Gastroesophageal sphincter (tissue), 4 donors: ENCODE measurements at regions not wholly inside any gene's neighbourhood (a gene's known extent, or its start where the extent isn't known, plus 50 kb on each side); places are given as distances from the start of the nearest gene placed in this dataset.

Source experiments
- ATAC-seq: fragments of 150-250 bp; one replicate; pipeline ENCODE4 v1.9.1; 2016; ENCODE audit warnings: mild to moderate bottlenecking, moderate library complexity
- H3K27ac ChIP-seq, 4 donors: fragments of 200-600 bp; sonication (generic) in 3 of 4; 1 replicate in 3 of 4; 2 replicates in 1 of 4; pipeline ENCODE4 v1.5.1; 2016 to 2019
- H3K27me3 ChIP-seq: fragments of 200-600 bp; sonication (generic); one replicate; pipeline ENCODE4 v1.5.1; 2019
- H3K36me3 ChIP-seq, 2 donors: fragments of 200-600 bp; sonication (generic); one replicate each; pipeline ENCODE4 v1.5.1; 2019; ENCODE audit warnings: control low read depth in 1 of 2
- H3K4me1 ChIP-seq, 3 donors: fragments of 200-600 bp; sonication (generic); 1 replicate in 2 of 3; 2 replicates in 1 of 3; pipeline ENCODE4 v1.5.1; 2016 to 2019; ENCODE audit warnings: control low read depth in 2 of 3
- H3K4me3 ChIP-seq, 2 donors: fragments of 200-600 bp; sonication (generic); one replicate each; pipeline ENCODE4 v1.5.1; 2019; ENCODE audit warnings: mild to moderate bottlenecking in 1 of 2, moderate library complexity in 1 of 2
- H3K9me3 ChIP-seq, 3 donors: fragments of 200-600 bp; sonication (generic); one replicate each; pipeline ENCODE4 v1.5.1; 2017 to 2019; ENCODE audit warnings: control low read depth in 2 of 3
- CTCF ChIP-seq, 4 experiments: fragments of 200-600 bp in 2 of 4; fragments of 450-650 bp in 2 of 4; sonication (generic) in 1 of 4; IDR thresholded peaks; one replicate each; pipeline ENCODE4 v1.5.1; 2017 to 2019; ENCODE audit warnings: antibody characterized with exemption in 4 of 4, mild to moderate bottlenecking in 2 of 4, moderate library complexity in 2 of 4
- EP300 ChIP-seq: sonication (generic); formaldehyde crosslinking; IDR thresholded peaks from one replicate; pipeline ENCODE4 v1.6.1; 2017; ENCODE audit warnings: antibody characterized with exemption, mild to moderate bottlenecking
- POLR2A ChIP-seq, 2 donors: fragments of 450-650 bp; IDR thresholded peaks; one replicate each; pipeline ENCODE4 v1.6.1; 2017; ENCODE audit warnings: antibody characterized with exemption in 2 of 2, mild to moderate bottlenecking in 2 of 2, moderate library complexity in 1 of 2
- POLR2AphosphoS5 ChIP-seq: sonication (generic); formaldehyde crosslinking; IDR thresholded peaks from one replicate; pipeline ENCODE4 v1.6.1; 2017; ENCODE audit warnings: antibody characterized with exemption
- WGBS, 2 donors: methylation state at CpG; one replicate each; pipeline ENCODE4 v1.1.5; 2018; ENCODE audit warnings: low coverage in 1 of 2; 5-methylcytosine and 5-hydroxymethylcytosine counted together

GRCh38 chr13:74024314-74024713 lies 109.9 kb downstream of the KLF12 start:
- H3K36me3 ChIP-seq = no peaks in the 10 kb centered on the region
- 70 to 75% methylated on average over 3 to 4 of the region's 4 CpGs for WGBS, 2 donors
- TF ChIP-seq CTCF (IDR thresholded peaks at IDR 0.05) (no peak), EP300 (no peak), POLR2A (IDR thresholded peaks at IDR 0.05) (no peak), POLR2AphosphoS5 (no peak)
- no peaks in the 10 kb centered on the region for H3K27me3 ChIP-seq
- no peak overlapping the region for H3K4me3 ChIP-seq
- H3K9me3 ChIP-seq = no peaks in the 10 kb centered on the region
- no peak for ATAC-seq
- H3K4me1 ChIP-seq = peaks cover 0 to 6% (median 0%) of the 10 kb centered on the region in 3 donors
- no peak overlapping the region for H3K27ac ChIP-seq

GRCh38 chr13:74023484-74023883 lies 110.7 kb downstream of the KLF12 start:
- H3K36me3 ChIP-seq = no peaks in the 10 kb centered on the region
- no peaks in the 10 kb centered on the region for H3K27me3 ChIP-seq
- 89 to 100% methylated on average over 1 to 2 of the region's 2 CpGs for WGBS, 2 donors
- H3K27ac ChIP-seq = no peak overlapping the region
- H3K4me3 ChIP-seq = no peak overlapping the region
- H3K4me1 ChIP-seq = peaks cover 0 to 6% (median 0%) of the 10 kb centered on the region in 3 donors
- H3K9me3 ChIP-seq = no peaks in the 10 kb centered on the region
- no peak for TF ChIP-seq POLR2A (IDR thresholded peaks at IDR 0.05)
- TF ChIP-seq CTCF (IDR thresholded peaks at IDR 0.05) = no peak
- TF ChIP-seq EP300 = no peak
- no peak for TF ChIP-seq POLR2AphosphoS5
- no peak for ATAC-seq

- H3K4me3 ChIP-seq = no peak overlapping the region
- H3K9me3 ChIP-seq = no peaks in the 10 kb centered on the region
These were observed 112.7 kb downstream of the KLF12 start for GRCh38 chr13:74021505-74021904.

GRCh38 chr13:74018062-74018431 lies 116.2 kb downstream of the KLF12 start:
- TF ChIP-seq POLR2A (IDR thresholded peaks at IDR 0.05) = no peak
- no peak for TF ChIP-seq EP300
- TF ChIP-seq CTCF (IDR thresholded peaks at IDR 0.05) = no peak
- no peak for TF ChIP-seq POLR2AphosphoS5
- no peaks in the 10 kb centered on the region for H3K27me3 ChIP-seq
- no peak for ATAC-seq
- H3K4me1 ChIP-seq = peaks cover 0 to 12% (median 0%) of the 10 kb centered on the region in 3 donors
- H3K4me3 ChIP-seq = no peak overlapping the region
- H3K36me3 ChIP-seq = no peaks in the 10 kb centered on the region
- no peak overlapping the region for H3K27ac ChIP-seq
- whole genome bisulfite sequencing, 2 donors = 71% methylated on average over 1 of the region's 1 CpG; no CpG with 5 or more reads in 1 of the 2 donors
- H3K9me3 ChIP-seq = no peaks in the 10 kb centered on the region

More at GRCh38 chr13:74021505-74021904, 112.7 kb downstream of the KLF12 start:
- WGBS, 2 donors = 72 to 96% methylated on average over 2 of the region's 2 CpGs
- no peak for ATAC-seq
- Histone ChIP-seq H3K27me3 (no peaks in the 10 kb centered on the region), H3K4me1 (peaks cover 0 to 9% (median 0%) of the 10 kb centered on the region in 3 donors), H3K36me3 (no peaks in the 10 kb centered on the region), H3K27ac (no peak overlapping the region)
- no peak for TF ChIP-seq EP300
- no peak for TF ChIP-seq POLR2A (IDR thresholded peaks at IDR 0.05)
- TF ChIP-seq CTCF (IDR thresholded peaks at IDR 0.05) = no peak
- no peak for TF ChIP-seq POLR2AphosphoS5

GRCh38 chr13:74017301-74018061 lies 116.7 kb downstream of the KLF12 start:
- H3K9me3 ChIP-seq = no peaks in the 10 kb centered on the region

More at GRCh38 chr13:74017301-74018061, 116.7 kb downstream of the KLF12 start:
- ATAC-seq = no peak
- Histone ChIP-seq H3K4me1 (peaks cover 0 to 12% (median 0%) of the 10 kb centered on the region in 3 donors), H3K4me3 (no peak overlapping the region), H3K27me3 (no peaks in the 10 kb centered on the region), H3K36me3 (no peaks in the 10 kb centered on the region), H3K27ac (no peak overlapping the region)
- 71 to 90% methylated on average over 4 of the region's 4 CpGs for WGBS, 2 donors
- TF ChIP-seq CTCF (IDR thresholded peaks at IDR 0.05) (no peak), EP300 (no peak), POLR2A (IDR thresholded peaks at IDR 0.05) (no peak), POLR2AphosphoS5 (no peak)
